NCI-H446 treated with DMSO at 0.1 percent for 48 hours (cell line): ENCODE measurements at regions not wholly inside any gene's neighbourhood (a gene's known extent, or its start where the extent isn't known, plus 50 kb on each side); places are given as distances from the start of the nearest gene placed in this dataset.

Experiments used
- DNase-seq: peaks from one replicate; lab custom pipeline; 2025; lab: John Stamatoyannopoulos, UW

DNA sequence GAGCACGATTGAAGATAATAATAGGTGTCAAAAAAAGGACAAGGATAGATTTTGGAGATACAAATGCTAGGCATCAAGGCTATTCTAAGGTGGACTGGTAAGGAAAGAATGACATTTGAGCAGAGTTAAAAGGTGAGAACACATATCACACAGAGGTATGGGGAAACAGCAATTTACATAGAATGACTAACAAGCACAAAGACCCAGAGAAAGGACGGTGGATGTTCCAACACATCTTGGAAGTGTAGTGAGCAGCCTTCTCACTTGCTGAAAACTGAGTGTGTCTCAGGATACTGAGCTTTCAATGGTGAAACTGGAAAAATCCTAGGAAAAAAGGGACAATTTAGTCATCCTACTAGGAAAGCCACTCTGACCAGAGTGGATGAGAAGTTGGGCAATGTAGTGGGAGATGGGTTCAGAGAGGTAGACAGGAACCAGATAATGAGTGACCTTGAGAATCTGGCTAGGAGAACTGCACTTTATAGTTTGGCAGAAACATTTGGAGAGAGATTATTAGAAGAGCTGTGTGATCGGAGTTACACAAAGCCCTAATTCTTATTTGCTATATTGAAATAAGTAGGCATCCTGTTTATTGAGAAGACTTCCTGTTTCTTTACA, 706.0 kb downstream of the KCNA4 start:
- DNase-seq, result no peak

DNA sequence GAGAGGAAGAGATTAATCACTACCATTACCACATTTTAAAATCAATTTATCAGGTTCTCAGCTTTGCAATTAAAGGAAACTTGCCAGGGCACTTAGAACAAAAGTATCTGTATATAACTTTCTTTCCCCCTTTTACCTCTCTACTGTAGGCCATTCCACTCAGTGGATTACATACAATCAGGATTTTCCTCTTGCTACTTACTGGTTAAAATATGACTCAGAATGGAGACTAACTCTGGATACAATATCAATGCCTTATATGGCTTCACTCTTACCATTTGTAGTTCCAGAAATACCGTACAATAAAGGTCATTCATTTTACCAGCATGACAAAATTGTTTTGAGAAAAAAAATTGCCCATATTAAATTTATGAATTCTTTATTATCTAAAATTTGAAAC, 706.8 kb downstream of the KCNA4 start:
- DNase-seq, result no peak

DNA sequence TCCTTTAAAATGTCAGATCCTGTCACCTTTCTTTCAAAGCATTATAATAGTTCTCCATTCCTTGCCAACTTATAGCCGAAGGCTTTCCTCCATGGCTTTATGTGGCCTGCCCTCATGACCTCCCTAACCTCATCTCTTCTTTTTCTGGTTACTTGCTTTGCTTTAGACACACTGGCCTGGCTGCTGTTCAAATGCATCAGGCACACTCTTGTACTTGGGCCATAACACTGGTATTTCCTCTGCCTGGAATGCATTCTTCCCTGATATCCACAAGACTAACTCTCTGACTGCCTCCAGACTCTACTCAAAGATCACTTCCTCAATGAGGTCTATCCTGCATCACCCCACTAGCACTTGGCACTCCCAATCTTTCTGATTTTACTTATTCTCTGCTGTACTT, 710.3 kb downstream of the KCNA4 start:
- DNase-seq, result no peak

DNA sequence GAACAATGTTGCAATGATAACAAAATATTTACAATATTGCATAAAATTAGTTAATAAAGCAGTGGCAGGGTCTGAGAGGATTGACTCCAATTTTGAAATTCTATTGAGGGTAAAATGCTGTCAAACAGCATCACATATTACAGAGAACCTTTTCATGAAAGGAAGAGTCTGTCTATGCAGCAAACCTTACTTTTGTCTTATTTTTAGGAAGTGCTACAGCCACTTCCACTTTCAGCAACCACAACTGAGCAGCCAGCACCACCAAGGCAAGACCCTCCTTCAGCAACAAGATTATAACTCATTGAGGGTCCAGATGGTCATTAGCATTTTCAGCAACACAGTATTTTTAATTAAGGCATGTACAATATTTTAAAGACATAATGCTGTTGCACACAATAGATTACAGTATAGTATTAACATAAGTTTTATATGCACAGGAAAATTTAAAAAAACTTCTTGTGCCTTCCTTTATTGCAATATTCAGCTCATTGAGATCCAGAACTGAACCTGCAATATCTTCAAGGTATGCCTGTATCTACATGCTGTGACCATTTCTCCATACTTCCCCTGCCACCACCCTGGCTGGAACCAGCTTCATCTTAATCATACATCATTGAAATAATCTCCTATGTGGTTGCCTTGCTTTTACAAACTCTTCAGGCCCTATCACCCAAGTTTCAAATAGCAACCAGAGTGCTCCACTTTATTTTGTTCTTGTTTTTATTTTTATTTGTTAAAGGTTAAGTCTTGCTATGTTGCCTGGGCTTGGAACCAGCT, 711.2 kb downstream of the KCNA4 start:
- DNase-seq, result no peak

DNA sequence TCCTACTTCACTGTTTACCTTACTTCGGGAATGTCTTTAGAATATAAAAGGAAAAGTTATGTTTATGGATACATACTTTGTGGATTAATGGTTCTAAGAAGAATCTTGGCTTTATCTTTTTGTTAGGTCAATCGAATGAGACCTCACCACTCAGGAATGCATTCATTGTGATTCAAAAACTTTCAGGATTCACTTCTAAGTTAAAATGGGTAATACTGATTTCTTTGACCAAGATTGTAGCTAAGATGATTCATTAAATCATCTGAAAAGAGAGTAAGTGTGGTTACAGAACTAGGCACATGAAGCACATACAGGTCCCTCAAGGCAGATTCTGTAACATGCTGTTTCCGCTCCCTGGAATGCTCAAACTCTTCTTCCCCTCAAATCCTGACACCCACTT, 716.4 kb downstream of the KCNA4 start:
- no peak for DNase-seq

DNA sequence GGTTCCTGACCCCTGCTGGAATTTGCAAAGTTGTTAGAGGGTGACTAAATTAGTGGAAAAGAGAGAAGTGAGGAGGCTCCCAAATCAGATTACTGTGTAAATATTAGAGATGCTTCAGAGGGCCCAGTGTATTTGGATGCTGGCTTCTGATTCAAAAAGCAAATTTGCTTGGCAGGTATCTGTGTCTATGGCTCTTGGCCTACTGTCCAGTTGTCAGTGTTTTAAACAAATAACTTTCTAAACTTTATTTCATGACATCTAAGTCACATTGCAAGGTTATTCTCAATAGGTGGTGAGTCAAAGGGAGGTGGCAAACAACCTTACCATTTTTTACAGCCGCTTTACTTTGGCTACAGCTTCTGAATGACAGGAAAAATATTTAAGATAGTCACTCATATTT, 720.1 kb downstream of the KCNA4 start:
- no peak for DNase-seq

DNA sequence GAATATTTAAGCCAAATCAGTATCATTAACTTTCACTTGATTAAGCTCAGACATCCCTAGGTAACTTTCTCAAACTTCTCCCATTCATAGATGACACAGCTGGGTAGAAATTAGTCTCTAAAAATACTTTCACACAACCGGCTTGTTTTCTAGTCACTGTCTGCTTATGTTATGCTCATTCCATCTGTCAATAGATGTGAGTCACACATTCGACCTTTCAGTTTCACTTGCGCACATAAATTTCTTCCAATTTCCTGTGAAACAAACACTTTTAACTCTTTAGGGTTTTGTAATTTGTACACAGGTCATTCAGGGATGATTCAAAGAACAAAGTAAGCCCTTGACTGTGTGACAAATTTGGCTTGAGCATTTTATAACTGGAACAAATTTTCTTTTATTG, 723.0 kb downstream of the KCNA4 start:
- DNase-seq, result peak; percentile 33

DNA sequence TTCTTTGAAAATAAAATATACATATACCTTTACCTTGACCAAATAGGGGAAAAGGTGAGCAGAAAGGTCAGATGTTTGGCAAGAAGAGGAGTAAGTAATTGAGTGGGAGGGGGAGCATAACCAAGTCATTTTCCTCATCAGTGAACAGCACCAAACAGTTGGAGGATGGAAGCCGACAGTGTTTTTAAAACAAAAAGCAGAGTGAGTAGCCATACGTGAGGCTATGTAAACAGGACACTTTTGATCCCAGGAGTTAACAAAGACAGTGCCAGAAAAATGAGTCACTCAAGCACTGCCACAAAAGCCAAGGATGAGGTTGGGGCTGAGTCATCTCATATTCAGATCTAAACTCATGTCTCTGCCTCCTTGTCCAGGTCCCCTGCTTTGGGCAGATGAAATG, 734.7 kb downstream of the KCNA4 start:
- peak; percentile 70 for DNase-seq

DNA sequence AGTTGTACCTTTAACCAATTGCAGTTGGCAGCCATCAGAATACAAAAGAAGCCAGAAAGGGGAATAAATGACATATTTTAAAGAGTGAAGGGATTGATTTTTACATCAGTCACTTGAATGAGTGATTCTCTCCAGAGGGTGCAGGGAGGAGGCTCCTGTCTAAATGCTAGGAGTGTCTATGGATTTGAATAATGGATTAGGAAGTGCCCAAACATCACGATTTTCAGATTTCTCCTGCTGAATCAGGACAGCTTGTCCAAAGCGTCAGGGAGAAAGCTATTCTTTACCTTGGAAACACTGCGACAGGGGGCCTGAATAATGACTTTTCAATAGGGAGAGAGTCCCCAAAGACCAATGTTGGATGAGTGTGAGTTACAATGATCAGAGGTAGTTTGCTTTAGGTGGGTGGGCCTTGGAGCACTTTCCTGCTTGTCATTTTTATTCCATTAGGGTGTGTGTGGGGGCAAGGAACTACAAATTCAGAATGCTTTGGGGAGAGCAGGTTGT, 735.5 kb downstream of the KCNA4 start:
- no peak for DNase-seq

DNA sequence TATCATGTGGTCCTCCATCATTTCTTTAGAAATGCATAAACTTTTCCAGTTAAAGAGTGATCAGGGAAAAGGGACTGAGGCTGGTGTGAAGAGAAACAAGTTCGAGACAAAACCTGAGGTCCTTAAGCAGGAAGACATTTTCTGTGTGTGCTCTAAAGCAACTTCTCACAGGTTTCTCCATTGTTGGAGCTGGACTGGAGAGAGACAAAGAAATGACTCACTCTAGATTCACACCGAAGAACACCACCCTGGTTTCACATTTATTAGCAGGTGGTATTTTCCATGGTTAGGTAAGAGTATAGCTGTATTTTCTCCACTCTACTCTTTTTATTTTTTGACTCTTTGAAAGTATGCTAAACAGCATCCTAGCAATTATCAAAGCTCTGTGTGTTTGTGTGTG, 736.4 kb downstream of the KCNA4 start:
- DNase-seq, result no peak

DNA sequence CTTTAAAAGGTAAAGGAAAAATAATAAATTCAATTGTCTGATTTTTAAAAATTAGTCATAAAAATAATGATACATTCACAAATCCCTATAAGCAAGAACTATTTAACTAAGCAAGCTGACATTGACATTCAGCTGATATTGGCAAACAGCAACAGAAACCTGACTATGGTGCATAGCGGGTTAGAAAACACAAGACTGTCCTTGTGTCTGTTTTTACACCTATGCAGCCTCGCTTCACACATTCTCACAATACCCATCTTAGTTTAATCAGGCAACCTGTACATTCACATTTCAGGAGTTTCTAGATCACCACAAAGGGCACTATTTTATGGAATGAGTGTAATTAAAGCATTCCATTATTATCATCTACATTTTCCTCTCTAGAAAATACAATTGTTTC, 737.1 kb downstream of the KCNA4 start:
- no peak for DNase-seq

DNA sequence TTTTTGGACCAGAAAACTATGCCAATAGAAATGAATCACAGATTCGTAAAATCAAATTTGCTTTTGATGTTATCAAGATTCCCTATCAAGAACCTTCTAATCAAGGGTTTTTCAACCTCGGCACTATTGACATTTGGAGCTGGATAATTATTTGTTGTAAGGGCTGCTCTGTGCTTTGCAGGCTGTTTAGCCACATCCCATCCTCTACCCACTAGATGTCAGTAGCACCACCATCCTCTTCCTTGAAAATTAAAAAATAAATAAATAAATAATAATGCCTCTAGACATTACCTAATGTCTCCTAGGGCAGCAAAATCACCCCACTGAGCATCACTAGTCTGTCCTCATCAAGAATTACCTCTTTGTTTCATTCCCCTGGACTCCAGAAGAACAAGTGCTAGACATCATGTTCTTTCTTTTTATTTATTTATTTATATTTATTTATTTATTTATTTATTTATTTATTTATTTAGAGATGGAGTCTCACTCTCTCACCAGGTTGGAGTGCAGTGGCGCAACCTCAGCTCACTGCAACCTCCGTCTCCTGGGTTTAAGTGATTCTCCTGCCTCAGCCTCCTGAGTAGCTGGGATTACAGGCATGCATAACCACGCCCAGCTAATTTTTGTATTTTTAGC, 744.7 kb downstream of the KCNA4 start:
- no peak for DNase-seq

DNA sequence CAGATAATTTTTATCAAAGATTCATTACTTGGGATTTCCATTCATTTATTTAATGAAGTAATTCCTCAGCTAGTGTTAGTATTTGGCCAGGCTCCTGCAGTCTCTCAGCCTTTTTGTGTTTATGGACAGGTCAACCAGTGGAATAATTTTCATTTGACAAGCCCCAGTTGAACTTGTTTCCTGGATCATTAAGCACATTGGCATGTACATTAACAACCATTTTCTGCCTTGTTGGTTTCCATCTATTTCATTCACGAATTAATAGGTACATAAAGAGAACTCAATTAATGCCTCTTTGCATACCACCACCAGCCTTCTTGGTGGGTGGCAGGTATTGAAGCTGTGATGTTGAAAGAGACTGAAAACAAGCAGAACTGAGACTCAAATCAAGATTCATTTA, 745.2 kb downstream of the KCNA4 start:
- DNase-seq, result peak; percentile 13

DNA sequence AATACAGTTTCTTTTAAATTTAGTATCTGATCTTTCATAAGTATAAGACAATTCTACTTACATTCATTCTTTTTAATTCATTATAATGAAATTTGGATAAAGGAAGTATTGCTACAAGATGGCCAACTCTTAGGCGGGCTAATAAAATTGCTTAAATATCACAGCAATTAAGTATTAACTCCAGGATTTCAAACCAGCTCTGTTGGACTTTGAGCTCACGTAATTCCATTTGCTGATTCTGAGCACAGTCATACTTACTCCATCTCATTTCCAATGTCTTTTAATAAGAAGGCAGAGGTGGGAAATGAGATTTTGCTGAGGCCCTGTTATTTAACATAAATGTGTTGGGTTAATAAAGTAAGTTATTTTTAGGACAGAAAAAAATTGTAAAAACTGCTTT, 748.1 kb downstream of the KCNA4 start:
- DNase-seq, result no peak

DNA sequence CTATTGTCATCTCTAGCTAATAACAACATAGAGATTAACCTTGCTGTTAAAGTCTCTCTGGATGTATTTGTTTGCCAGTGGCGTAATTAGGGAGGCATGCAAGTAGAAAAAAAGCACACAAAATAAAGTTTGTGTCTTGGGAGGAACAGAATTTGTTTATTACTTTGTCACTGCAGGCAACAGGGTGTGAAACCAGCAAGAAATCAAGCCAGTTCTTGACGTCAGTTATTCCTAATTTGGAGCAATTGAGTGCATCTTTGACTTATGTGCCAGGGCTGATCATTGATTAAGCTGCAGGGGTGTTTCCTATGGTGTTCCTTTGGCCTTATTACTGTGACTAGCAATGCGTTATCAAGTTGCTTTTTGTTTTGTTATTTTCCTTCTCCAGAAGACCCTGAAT, 751.0 kb downstream of the KCNA4 start:
- no peak for DNase-seq

DNA sequence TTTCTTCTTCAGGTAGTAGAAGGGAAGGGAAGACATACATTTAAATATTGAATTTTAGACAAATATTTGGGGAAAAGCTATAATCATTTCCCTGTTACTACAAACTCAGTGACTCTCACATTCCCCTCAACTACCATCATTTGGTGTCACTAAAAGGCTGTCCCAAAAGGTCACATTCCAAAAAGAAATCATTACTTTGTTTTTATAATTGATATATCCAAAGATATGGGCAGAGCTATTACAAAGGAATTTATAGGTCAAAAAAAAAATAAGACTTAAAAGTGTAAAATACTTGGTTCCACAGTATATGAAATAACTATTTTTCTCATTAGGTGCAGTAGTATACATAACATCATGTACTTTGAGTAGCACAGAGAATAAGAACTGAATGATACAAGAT, 751.4 kb downstream of the KCNA4 start:
- no peak for DNase-seq

DNA sequence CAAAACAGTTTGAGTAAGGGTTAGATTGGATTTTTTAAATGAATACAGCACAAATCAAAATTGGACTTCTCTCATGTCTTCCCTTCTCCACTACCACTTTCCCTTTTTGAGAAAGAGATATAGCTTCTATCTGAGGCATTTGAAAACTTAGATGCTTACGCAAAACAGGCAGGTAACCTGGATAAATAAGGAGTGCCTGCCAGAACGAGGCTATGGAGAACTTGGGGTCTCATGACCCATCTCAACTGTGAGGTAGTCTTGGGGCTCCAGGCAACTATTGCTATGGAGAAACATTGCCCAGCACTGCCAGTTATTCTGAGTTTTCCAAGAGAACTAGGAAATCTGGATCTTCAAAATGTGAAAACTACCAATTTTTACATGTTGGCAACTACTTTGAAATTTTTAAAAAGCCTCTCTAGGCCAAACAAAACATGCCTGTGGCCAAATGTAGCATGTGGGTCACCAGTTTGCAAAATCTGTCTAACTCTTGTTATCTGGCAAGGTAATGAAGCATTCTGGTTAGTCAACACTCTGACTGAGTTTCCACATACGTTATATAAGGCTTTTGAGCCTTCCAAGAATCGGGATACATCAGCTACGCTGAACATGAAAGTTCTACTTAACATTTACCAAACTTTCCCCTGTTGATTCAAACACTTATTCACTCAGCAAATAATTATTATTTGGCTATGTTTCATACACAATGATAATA, 752.7 kb downstream of the KCNA4 start:
- DNase-seq, result peak; percentile 44

DNA sequence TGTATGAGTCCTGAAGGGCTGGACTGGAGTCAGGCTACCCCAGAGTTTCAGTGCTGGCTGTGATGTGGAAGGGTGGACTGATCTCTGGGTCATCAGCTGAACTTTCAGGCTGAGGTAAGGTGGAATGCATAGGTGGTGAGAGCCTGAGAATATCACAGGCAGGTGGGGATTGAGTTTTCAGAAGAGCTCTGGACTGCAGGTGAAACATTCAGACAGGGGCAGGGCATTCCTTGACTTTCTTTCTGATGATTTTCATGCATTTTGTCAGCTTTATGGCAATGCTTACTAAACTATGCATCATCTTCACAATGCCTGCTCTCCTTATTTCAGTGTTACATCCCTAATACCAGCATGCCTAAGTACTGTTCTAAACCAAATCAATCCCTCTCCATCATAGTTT, 755.0 kb downstream of the KCNA4 start:
- DNase-seq, result no peak

DNA sequence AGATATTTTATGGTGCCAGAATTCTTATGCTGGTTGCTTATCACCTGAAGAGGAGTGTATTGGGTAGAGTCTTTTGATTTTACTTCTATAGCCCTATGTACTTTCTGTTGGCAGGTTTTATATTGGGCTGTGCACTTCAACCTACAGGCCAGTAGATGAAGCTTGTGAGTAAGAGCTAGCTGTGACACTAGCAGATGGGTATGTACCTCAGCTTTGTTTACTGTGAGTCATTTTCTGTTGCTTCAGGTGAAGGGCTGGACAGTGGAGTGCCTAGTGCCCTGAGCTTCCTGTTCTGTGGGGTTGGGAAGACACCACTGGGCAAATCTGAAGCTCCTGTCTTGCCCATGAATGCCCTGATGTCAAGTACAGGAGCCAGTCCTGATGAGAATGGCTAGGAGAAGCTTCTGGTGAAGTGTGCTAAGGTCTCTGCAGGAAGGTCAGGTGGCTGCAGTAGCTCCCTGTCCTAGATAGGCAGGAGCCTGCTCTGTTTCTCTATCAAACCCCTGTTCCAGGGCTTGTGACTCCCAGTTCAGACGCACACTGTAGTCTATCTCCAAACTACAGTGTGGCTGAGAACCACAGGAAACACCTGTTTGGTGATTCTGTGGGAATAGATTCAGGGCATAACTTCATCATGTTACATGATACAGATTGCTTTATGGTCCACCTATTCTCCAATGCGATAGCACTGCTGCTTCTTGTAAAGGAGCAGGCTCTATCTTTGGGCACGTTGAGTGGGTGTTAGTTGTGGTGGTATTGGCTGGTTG, 755.7 kb downstream of the KCNA4 start:
- no peak for DNase-seq

DNA sequence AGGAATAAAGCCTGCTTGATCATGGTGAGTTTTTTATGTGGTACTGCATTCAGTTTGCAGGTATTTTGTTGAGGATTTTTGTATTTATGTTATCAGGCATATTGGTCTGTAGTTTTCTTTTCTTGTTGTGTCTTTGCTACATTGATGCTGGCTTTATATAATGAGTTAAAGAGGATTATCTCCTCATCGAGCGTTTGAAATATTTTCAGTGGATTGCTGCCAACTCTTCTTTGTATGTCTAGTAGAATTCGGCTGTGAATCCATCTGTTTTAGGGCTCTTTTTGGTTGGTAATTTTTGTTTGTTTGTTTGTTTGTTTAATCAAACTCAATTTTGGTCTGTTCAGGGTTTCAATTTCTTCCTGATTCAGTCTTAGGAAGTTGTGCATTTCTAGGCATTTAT, 758.4 kb downstream of the KCNA4 start:
- DNase-seq, result no peak

DNA sequence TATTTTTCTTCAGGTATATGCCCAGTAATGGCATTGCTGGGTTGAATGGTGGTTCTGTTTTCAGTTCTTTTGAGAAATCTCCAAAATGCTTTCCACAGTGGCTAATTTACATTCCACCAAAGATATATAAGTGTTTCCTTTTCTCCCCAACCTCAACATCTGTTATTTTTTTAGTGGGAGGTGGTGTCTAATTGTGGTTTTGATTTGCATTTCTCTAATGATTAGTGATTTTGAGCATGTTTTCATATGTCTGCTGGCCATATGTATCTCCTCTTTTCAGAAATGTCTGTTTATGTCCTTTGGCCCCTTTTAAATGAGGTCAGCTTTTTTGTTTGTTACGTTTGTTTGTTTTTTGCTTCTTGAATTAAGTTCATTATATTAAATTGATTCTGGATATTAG, 760.2 kb downstream of the KCNA4 start:
- no peak for DNase-seq

DNA sequence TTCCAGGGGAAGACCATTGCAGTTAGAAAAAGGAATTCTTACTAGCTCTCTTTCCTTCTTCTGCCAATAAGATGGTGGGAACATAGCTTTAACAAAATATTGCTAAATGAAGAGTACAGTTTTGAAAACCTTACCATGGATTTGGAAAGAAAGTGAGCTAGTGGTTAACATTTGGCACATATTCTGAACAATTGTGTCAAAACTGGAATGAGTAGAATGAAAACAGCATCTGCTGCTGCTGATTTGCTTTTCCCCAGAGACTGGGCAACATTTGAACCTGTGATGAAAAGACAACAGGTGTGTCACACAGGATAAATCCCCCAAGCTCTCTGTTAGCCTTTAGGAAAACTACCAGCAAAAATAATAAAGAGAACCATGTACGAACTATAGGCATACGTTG, 761.4 kb downstream of the KCNA4 start:
- DNase-seq, result no peak
